AG09309 (cell line): ENCODE measurements at regions not wholly inside any gene's neighbourhood (a gene's known extent, or its start where the extent isn't known, plus 50 kb on each side); places are given as distances from the start of the nearest gene placed in this dataset.

ENCODE experiments used
- DNase-seq: peaks from one replicate; pipeline ENCODE4 v3.0.0-alpha.2; 2010; ENCODE audit warnings: low read depth
- H3K4me3 ChIP-seq: 2 replicates; pipeline ENCODE4 v1.5.1; 2011; ENCODE audit warnings: mild to moderate bottlenecking, low read depth, low read length, moderate library complexity; ENCODE audit not compliant: control insufficient read depth
- TF ChIP-seq, protein P1 (sequence below): IDR thresholded peaks from 2 replicates; pipeline ENCODE4 v1.5.1; 2011; ENCODE audit warnings: mild to moderate bottlenecking, low read depth, low read length, inconsistent platforms; ENCODE audit not compliant: insufficient read depth, control insufficient read depth; ENCODE audit errors: missing control alignments

DNA sequence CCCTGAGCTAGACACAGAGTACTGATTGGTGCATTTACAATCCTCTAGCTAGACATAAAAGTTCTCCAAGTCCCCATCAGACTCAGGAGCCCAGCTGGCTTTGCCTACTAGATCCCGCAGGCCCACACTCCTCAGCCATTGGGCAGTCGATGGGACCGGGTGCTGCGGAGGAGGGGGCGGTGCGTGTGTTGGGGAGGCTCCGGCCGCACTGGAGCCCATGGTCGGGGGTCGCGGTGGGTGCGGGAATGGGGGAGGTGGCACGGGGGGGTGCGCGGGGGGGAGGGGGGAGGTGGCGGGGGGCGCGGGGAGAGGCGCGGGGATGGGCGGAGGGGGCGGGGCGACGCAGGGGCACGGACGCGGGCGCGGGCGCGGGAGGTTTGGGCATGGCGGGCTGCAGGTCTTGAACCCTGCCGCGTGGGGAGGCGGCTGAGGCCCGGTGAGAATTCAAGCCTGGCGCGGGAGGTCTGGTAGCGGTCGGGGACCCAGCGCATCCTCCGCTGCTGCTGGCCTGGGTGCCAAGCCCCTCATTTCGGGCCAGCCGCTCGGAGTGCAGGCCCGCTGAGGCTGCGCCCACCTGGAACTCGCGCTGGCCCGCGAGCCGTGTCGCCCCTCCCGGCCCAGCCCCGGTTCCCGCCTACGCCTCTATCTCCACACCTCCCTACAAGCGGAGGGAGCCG lies 674.1 kb downstream of the SLITRK5 start:
- H3K4me3 ChIP-seq = no peak overlapping the region
- no peak for DNase-seq
- TF ChIP-seq, protein P1, sequence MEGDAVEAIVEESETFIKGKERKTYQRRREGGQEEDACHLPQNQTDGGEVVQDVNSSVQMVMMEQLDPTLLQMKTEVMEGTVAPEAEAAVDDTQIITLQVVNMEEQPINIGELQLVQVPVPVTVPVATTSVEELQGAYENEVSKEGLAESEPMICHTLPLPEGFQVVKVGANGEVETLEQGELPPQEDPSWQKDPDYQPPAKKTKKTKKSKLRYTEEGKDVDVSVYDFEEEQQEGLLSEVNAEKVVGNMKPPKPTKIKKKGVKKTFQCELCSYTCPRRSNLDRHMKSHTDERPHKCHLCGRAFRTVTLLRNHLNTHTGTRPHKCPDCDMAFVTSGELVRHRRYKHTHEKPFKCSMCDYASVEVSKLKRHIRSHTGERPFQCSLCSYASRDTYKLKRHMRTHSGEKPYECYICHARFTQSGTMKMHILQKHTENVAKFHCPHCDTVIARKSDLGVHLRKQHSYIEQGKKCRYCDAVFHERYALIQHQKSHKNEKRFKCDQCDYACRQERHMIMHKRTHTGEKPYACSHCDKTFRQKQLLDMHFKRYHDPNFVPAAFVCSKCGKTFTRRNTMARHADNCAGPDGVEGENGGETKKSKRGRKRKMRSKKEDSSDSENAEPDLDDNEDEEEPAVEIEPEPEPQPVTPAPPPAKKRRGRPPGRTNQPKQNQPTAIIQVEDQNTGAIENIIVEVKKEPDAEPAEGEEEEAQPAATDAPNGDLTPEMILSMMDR = no peak

DNA sequence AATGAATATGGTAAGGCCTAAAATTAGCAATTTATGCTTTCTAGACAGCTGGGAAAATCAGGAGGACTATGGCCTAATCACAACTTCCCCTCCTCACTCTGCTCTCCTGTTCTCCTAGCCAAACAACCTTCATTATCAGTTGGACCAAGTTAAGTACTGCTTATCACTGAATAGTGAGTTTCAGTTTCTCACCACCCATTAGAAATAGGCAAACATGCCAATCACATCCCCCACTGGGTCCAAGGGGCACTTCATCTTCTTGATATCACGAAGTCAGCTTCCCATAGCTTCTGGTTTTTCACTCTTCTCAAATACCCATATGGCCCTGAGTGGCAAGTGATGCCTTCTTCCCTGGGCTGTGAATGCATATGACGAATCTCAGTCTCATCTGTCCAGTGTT lies 689.6 kb downstream of the SLITRK5 start:
- TF ChIP-seq, protein P1 = no peak
- DNase-seq = no peak
- no peak overlapping the region for H3K4me3 ChIP-seq

DNA sequence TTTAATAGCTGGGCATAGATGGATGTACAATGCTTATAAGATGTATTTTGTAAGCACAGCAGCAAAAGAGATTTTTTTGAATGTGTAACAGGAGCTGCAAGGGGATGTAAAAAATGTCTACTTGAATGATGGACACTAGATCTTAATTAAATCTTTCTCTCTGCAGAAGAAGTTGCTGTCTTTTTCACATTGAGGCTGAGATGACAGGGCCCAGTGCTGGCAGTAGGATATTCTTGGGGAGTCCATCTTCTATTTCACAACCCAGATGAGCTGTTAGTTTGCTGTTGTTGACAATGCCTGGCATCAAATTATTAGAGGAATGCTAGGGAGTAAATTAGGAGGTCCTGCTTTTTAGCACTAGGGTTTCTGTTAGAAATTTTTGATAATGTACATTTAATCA lies 698.7 kb downstream of the SLITRK5 start:
- TF ChIP-seq, protein P1 = no peak
- no peak overlapping the region for H3K4me3 ChIP-seq
- DNase-seq = no peak

DNA sequence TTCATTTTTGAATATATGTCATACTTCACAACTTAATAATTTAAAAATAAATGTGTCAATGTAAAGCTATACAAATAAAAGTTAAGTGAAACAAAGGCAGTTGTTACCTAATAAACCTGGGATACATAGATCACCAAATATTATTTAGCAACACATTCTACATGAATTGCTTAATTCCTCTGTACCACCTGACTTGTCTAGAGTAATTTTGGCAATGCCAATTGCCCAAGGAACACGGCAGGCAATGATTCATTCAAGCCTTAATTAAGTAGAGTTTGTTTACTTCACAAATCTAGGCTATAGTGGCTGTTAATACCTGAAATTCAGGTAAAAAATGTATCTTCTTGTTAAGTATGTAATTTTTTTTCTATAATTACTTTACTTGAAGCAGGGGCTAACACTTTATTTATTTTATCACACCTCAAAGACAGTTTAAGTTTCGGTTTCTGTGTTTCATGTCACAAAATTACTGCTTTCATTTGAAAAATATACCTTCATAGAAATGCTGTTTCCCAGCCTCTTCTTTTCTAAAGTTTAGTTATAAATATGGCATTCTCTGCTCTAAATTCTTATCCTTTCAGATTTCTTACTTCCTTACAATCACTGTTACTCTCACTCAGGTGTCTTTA lies 705.7 kb downstream of the SLITRK5 start:
- TF ChIP-seq, protein P1 = no peak
- no peak for DNase-seq
- H3K4me3 ChIP-seq = no peak overlapping the region

DNA sequence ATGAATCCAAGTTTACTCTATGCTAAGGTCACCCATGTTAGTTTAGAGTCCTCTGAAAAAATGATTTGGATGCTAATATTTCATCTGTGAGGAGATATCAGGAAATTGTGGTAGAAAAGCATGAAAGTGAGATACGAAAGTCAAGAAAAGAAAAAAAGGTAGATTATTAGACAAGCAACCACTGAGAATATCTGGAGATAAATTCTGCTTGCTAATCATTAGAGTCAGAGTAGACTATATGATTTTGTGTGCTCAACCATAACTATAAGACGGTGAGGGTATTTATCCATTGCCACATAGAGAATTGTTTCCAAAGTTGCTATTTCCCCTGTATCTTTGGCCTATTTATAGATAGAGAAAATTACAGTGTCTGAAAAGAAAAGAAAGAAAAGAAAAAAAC lies 706.7 kb downstream of the SLITRK5 start:
- TF ChIP-seq, protein P1 = no peak
- no peak overlapping the region for H3K4me3 ChIP-seq
- no peak for DNase-seq

DNA sequence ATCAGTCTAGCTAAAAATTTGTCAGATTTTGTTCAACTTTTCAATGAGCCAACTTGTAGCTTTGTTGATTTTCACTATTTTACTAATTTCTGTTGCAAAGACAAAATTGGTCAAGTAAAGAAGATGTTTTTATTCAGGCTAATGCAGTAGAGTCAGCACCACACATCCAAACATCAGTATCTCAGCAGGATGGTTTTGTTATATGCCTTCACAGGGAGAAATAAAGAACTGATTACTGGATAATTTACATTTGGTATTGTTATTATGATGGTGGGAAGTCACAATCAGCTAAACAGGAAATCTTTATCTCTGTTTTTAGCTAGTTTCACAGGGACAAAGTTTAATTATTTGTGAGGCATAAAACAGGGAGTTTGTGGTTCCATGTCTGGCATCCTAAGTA lies 713.4 kb downstream of the SLITRK5 start:
- H3K4me3 ChIP-seq = no peak overlapping the region
- TF ChIP-seq, protein P1 = no peak
- DNase-seq = no peak
